HepG2 (cell line): ENCODE measurements at regions not wholly inside any gene's neighbourhood (a gene's known extent, or its start where the extent isn't known, plus 50 kb on each side); places are given as distances from the start of the nearest gene placed in this dataset.
A peak's percentile ranks its signal among the peaks of the same experiment; 100 is the strongest.

Experiments
- ATAC-seq: fragments of 200-7000 bp; cut with Tn5 transposase; 3 replicates; pipeline ENCODE4 v1.9.1; 2020; ENCODE audit warnings: mild to moderate bottlenecking, moderate library complexity
- BruUV-seq: library from RNA; stranded (reverse); fragments of 400-500 nt; replicated peaks from 2 replicates; lab custom pipeline; 2021; lab: Mats Ljungman, UMichigan
- CTCF ChIA-PET: fragments of 300-600 bp; formaldehyde crosslinking; extraction: SDS; loops from one replicate; lab custom pipeline; 2021; ENCODE audit warnings: low total read pairs, inconsistent platforms, low intra/inter-chr PET ratio; lab: Yijun Ruan, JAX
- POLR2A ChIA-PET: fragments of 350-600 bp; sonication (Branson Sonifier 250); formaldehyde crosslinking; loops from one replicate; lab custom pipeline; 2020; ENCODE audit warnings: antibody characterized with exemption, inconsistent platforms; lab: Yijun Ruan, JAX
- DNase-seq: peaks from one replicate; pipeline ENCODE4 v3.0.0-alpha.2; 2015; ENCODE audit warnings: low spot score
- FAIRE-seq: peaks from 3 replicates; lab custom pipeline; 2011; peaks lifted over from hg19 to GRCh38; lab: Jason Lieb, UNC
- H2AFZ ChIP-seq: one replicate; pipeline ENCODE4 v1.6.1; 2011; ENCODE audit warnings: low read length, inconsistent platforms
- H3K27ac ChIP-seq: fragments of 300-600 bp; 3 replicates; pipeline ENCODE4 v1.8.0; 2011; ENCODE audit warnings: mixed run types, mild to moderate bottlenecking, mixed read lengths, low read length, inconsistent platforms; ENCODE audit not compliant: insufficient read depth; ENCODE audit errors: extremely low read length
- H3K27me3 ChIP-seq, 2 experiments: fragments of 200-600 bp in 1 of 2; 2 replicates in 1 of 2; 3 replicates in 1 of 2; pipeline versions ENCODE4 v1.6.0 to v1.8.0; 2011; ENCODE audit warnings: low read length in 2 of 2, mild to moderate bottlenecking in 2 of 2, moderate library complexity in 2 of 2, inconsistent platforms in 1 of 2; ENCODE audit not compliant: insufficient read depth in 2 of 2, control insufficient read depth in 1 of 2
- H3K36me3 ChIP-seq, 2 experiments: fragments of 200-600 bp in 1 of 2; replicated peaks in 1 of 2; 2 replicates in 1 of 2; 3 replicates in 1 of 2; pipeline versions ENCODE4 v1.5.1 to v1.8.0; 2011; ENCODE audit warnings: low read length in 2 of 2, inconsistent platforms in 1 of 2; ENCODE audit not compliant: insufficient read depth in 2 of 2, control insufficient read depth in 1 of 2
- H3K4me1 ChIP-seq: 2 replicates; pipeline ENCODE4 v1.5.1; 2012; ENCODE audit warnings: low read length, inconsistent platforms; ENCODE audit not compliant: insufficient read depth
- H3K4me2 ChIP-seq: 2 replicates; pipeline ENCODE4 v1.6.0; 2011; ENCODE audit warnings: low read depth, low read length, inconsistent platforms
- H3K4me3 ChIP-seq, 3 experiments: fragments of 200-600 bp in 1 of 3; sonication (generic), shearing (Covaris generic) in 1 of 3; replicated peaks in 1 of 3; 2 replicates each; pipeline ENCODE4 v1.5.1; 2011 to 2016; ENCODE audit warnings: low read length in 3 of 3, inconsistent platforms in 2 of 3, low read depth in 2 of 3, mild to moderate bottlenecking in 2 of 3, control low read depth in 1 of 3, mixed read lengths in 1 of 3; ENCODE audit not compliant: insufficient read depth in 1 of 3
- H3K79me2 ChIP-seq: one replicate; pipeline ENCODE4 v1.6.1; 2011; ENCODE audit warnings: low read length, inconsistent platforms; ENCODE audit not compliant: insufficient read depth
- H3K9ac ChIP-seq: 2 replicates; pipeline ENCODE4 v1.6.0; 2011; ENCODE audit warnings: mild to moderate bottlenecking, low read depth, low read length, inconsistent platforms; ENCODE audit not compliant: insufficient read depth
- H3K9me3 ChIP-seq: 2 replicates; pipeline ENCODE4 v1.5.1; 2012; ENCODE audit warnings: mild to moderate bottlenecking, low read length
- H4K20me1 ChIP-seq: 2 replicates; pipeline ENCODE4 v1.6.0; 2011; ENCODE audit warnings: inconsistent platforms, mild to moderate bottlenecking, low read length, moderate library complexity; ENCODE audit not compliant: insufficient read depth
- MLLT10 ChIP-seq: sonication (generic); formaldehyde crosslinking; IDR thresholded peaks from 2 replicates; pipeline ENCODE4 v1.4.0; 2020; ENCODE audit warnings: missing genetic modification reagents
- ZBTB8A ChIP-seq: sonication (generic); formaldehyde crosslinking; IDR thresholded peaks from 2 replicates; pipeline ENCODE4 v1.4.0; 2020; ENCODE audit warnings: mild to moderate bottlenecking, low read depth, missing genetic modification reagents, borderline replicate concordance
- ZNF124 ChIP-seq: sonication (generic); formaldehyde crosslinking; IDR thresholded peaks from 2 replicates; pipeline ENCODE4 v1.4.0; 2020; ENCODE audit warnings: missing genetic modification reagents
- ZNF441 ChIP-seq: sonication (generic); formaldehyde crosslinking; IDR thresholded peaks from 2 replicates; pipeline ENCODE4 v1.7.0; 2021; ENCODE audit warnings: missing genetic modification reagents, borderline replicate concordance
- ZNF878 ChIP-seq: sonication (generic); formaldehyde crosslinking; IDR thresholded peaks from 2 replicates; pipeline ENCODE4 v1.8.1; 2023; ENCODE audit warnings: mild to moderate bottlenecking, missing genetic modification reagents, moderate library complexity
- WGBS: methylation state at CpG from one replicate; pipeline ENCODE4 v1.1.6; 2017; ENCODE audit warnings: low lambda C conversion rate; 5-methylcytosine and 5-hydroxymethylcytosine counted together
- in situ Hi-C: cut with HindIII; loops from 2 replicates; pipeline ENCODE4 v1.10.0; 2017; ENCODE audit warnings: low pct_unique_long_range_greater_than_20kb; ENCODE audit not compliant: extremely low pct_ligation_motif_present
- intact Hi-C: fragments of 100-400 bp; cut with micrococcal nuclease; formaldehyde crosslinking; loops from one replicate; pipeline ENCODE4 v1.10.0; 2022; ENCODE audit not compliant: unreplicated experiment
- TF ChIP-seq, protein P1 (sequence below): sonication (generic); formaldehyde crosslinking; IDR thresholded peaks from 2 replicates; pipeline ENCODE4 v1.4.0; 2020; ENCODE audit warnings: missing genetic modification reagents
- TF ChIP-seq, protein P2 (sequence below): sonication (generic); formaldehyde crosslinking; IDR thresholded peaks from 2 replicates; pipeline ENCODE4 v1.8.0; 2022; ENCODE audit warnings: mild to moderate bottlenecking, missing genetic modification reagents, borderline replicate concordance
- TF ChIP-seq, protein P3 (sequence below): sonication (generic); formaldehyde crosslinking; IDR thresholded peaks from 2 replicates; pipeline ENCODE4 v1.4.0; 2020; ENCODE audit warnings: mild to moderate bottlenecking, missing genetic modification reagents

DNA sequence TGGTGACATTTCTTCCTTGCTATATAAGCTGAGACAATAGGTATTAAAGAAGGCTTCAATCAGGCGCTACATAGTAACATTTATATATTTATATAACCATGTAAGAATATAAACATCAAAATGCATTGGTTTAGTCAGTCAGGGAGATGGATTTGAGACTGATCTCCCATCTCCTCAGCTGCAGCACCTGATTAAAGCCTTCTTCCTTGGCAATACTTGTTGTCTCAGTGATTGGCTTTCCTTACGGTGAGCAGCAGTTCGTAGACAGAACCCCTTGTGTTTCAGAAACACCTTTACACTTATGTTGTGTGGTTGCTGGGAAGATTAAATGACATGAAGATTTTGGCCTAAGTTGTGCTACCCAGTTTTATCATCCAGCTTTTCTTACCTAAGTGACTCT lies 323.3 kb upstream of the DUSP10 start:
- in situ Hi-C loops: no loop called here
- Histone ChIP-seq H3K79me2 (no peaks in the 10 kb centered on the region), H3K4me2 (no peak overlapping the region), H3K36me3 (no peaks in the 10 kb centered on the region), H3K4me3 (no peak overlapping the region), H3K9me3 (peaks cover 46% of the 10 kb centered on the region), H2AFZ (no peak overlapping the region), H4K20me1 (no peaks in the 10 kb centered on the region), H3K9ac (no peak overlapping the region), H3K27ac (no peak overlapping the region), H3K4me1 (peaks cover 37% of the 10 kb centered on the region), H3K27me3 (no peaks in the 10 kb centered on the region; a peak in 1 of 5 replicates)
- 77% methylated on average over 3 of the region's 3 CpGs for WGBS
- ChIA-PET CTCF (no interaction called here), POLR2A (no interaction called here)
- DNase-seq (no peak), FAIRE-seq (no peak), ATAC-seq (no peak)
- intact Hi-C loops: no loop called here
- BruUV-seq: no TSS peak
- TF ChIP-seq, protein P1, sequence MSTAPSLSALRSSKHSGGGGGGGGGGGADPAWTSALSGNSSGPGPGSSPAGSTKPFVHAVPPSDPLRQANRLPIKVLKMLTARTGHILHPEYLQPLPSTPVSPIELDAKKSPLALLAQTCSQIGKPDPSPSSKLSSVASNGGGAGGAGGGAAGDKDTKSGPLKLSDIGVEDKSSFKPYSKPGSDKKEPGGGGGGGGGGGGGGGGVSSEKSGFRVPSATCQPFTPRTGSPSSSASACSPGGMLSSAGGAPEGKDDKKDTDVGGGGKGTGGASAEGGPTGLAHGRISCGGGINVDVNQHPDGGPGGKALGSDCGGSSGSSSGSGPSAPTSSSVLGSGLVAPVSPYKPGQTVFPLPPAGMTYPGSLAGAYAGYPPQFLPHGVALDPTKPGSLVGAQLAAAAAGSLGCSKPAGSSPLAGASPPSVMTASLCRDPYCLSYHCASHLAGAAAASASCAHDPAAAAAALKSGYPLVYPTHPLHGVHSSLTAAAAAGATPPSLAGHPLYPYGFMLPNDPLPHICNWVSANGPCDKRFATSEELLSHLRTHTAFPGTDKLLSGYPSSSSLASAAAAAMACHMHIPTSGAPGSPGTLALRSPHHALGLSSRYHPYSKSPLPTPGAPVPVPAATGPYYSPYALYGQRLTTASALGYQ: no peak
- TF ChIP-seq, protein P2, sequence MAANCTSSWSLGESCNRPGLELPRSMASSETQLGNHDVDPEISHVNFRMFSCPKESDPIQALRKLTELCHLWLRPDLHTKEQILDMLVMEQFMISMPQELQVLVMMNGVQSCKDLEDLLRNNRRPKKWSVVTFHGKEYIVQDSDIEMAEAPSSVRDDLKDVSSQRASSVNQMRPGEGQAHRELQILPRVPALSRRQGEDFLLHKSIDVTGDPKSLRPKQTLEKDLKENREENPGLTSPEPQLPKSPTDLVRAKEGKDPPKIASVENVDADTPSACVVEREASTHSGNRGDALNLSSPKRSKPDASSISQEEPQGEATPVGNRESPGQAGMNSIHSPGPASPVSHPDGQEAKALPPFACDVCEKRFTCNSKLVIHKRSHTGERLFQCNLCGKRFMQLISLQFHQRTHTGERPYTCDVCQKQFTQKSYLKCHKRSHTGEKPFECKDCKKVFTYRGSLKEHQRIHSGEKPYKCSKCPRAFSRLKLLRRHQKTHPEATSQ (CRISPR knock-in tag): no peak
- TF ChIP-seq ZNF878 (CRISPR knock-in tag): no peak
- TF ChIP-seq ZBTB8A (CRISPR knock-in tag): no peak
- TF ChIP-seq, protein P3, sequence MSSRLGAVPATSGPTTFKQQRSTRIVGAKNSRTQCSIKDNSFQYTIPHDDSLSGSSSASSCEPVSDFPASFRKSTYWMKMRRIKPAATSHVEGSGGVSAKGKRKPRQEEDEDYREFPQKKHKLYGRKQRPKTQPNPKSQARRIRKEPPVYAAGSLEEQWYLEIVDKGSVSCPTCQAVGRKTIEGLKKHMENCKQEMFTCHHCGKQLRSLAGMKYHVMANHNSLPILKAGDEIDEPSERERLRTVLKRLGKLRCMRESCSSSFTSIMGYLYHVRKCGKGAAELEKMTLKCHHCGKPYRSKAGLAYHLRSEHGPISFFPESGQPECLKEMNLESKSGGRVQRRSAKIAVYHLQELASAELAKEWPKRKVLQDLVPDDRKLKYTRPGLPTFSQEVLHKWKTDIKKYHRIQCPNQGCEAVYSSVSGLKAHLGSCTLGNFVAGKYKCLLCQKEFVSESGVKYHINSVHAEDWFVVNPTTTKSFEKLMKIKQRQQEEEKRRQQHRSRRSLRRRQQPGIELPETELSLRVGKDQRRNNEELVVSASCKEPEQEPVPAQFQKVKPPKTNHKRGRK: no peak
- peak; percentile 85 for TF ChIP-seq ZNF441 (CRISPR knock-in tag)
- TF ChIP-seq ZNF124 (CRISPR knock-in tag): peak; percentile 77; the same call in 1 of the 2 replicates
- no peak for TF ChIP-seq MLLT10
